ENCODE measurements at regions not wholly inside any gene's neighbourhood (a gene's known extent, or its start where the extent isn't known, plus 50 kb on each side); places are given as distances from the start of the nearest gene placed in this dataset.
"Not testable (repeated sequence)": the region's sequence is repeated elsewhere in the genome, so short reads cannot be mapped to it uniquely, and the experiment has no call there.

- DNase-seq (ENCODE audit: low read depth, low spot score), result no peak
These were observed 561.9 kb downstream of the FLRT2 start for GRCh38 chr14:86091811-86092210.

GRCh38 chr14:86088156-86088555 is 558.2 kb downstream of the FLRT2 start:
- no peak for DNase-seq (ENCODE audit: low read depth, low spot score)

GRCh38 chr14:86087377-86087776 is 557.4 kb downstream of the FLRT2 start:
- DNase-seq (ENCODE audit: low read depth, low spot score), result no peak

GRCh38 chr14:86086962-86087361 is 557.0 kb downstream of the FLRT2 start:
- no peak for DNase-seq (ENCODE audit: low read depth, low spot score)

GRCh38 chr14:86084097-86084496 is 554.2 kb downstream of the FLRT2 start:
- DNase-seq (ENCODE audit: low read depth, low spot score), result no peak

- DNase-seq (ENCODE audit: low read depth, low spot score), result no peak
These were observed 553.7 kb downstream of the FLRT2 start for GRCh38 chr14:86083616-86084015.

GRCh38 chr14:86072116-86072894 is 542.4 kb downstream of the FLRT2 start:
- no peak for DNase-seq (ENCODE audit: low read depth, low spot score)

- DNase-seq (ENCODE audit: low read depth, low spot score), result no peak
These were observed 536.7 kb downstream of the FLRT2 start for GRCh38 chr14:86066651-86067050.

- DNase-seq (ENCODE audit: low read depth, low spot score), result no peak
These were observed 535.5 kb downstream of the FLRT2 start for GRCh38 chr14:86065407-86065806.

GRCh38 chr14:86064595-86064994 is 534.7 kb downstream of the FLRT2 start:
- DNase-seq (ENCODE audit: low read depth, low spot score), result not testable (repeated sequence)

GRCh38 chr14:86057018-86057667 is 527.2 kb downstream of the FLRT2 start:
- peak; percentile 36 for DNase-seq (ENCODE audit: low read depth, low spot score)

GRCh38 chr14:86055512-86056075 is 525.6 kb downstream of the FLRT2 start:
- peak; percentile 6 for DNase-seq (ENCODE audit: low read depth, low spot score)

- no peak for DNase-seq (ENCODE audit: low read depth, low spot score)
These were observed 522.9 kb downstream of the FLRT2 start for GRCh38 chr14:86052868-86053267.

- no peak for DNase-seq (ENCODE audit: low read depth, low spot score)
These were observed 520.8 kb downstream of the FLRT2 start for GRCh38 chr14:86050757-86051156.

- no peak for DNase-seq (ENCODE audit: low read depth, low spot score)
These were observed 520.2 kb downstream of the FLRT2 start for GRCh38 chr14:86050072-86050683.

- DNase-seq (ENCODE audit: low read depth, low spot score), result no peak
These were observed 509.2 kb downstream of the FLRT2 start for GRCh38 chr14:86039176-86039575.

GRCh38 chr14:86038387-86039042 is 508.6 kb downstream of the FLRT2 start:
- peak; percentile 67 for DNase-seq (ENCODE audit: low read depth, low spot score)

- no peak for DNase-seq (ENCODE audit: low read depth, low spot score)
These were observed 505.9 kb downstream of the FLRT2 start for GRCh38 chr14:86035882-86036281.

- DNase-seq (ENCODE audit: low read depth, low spot score), result no peak
These were observed 498.0 kb downstream of the FLRT2 start for GRCh38 chr14:86027990-86028389.

GRCh38 chr14:86027144-86027543 is 497.2 kb downstream of the FLRT2 start:
- no peak for DNase-seq (ENCODE audit: low read depth, low spot score)

- peak; percentile 5 for DNase-seq (ENCODE audit: low read depth, low spot score)
These were observed 492.2 kb downstream of the FLRT2 start for GRCh38 chr14:86022031-86022629.

Measured in astrocyte of the hippocampus (primary cell).